Loucy (cell line): ENCODE measurements at regions not wholly inside any gene's neighbourhood (a gene's known extent, or its start where the extent isn't known, plus 50 kb on each side); places are given as distances from the start of the nearest gene placed in this dataset.

Source experiments
- H2AFZ ChIP-seq: fragments of 200-600 bp; sonication (generic); 2 replicates; pipeline ENCODE4 v1.6.0; 2016; ENCODE audit warnings: antibody characterized with exemption, mild to moderate bottlenecking, low read length, moderate library complexity
- H3F3A ChIP-seq: fragments of 200-600 bp; 2 replicates; pipeline ENCODE4 v1.6.0; 2016; ENCODE audit warnings: antibody characterized with exemption, low read depth, mild to moderate bottlenecking
- H3K27me3 ChIP-seq: fragments of 200-600 bp; sonication (generic); 2 replicates; pipeline ENCODE4 v1.6.1; 2014; ENCODE audit warnings: low read length, mild to moderate bottlenecking; ENCODE audit not compliant: insufficient read depth, poor library complexity, severe bottlenecking
- H3K36me3 ChIP-seq: fragments of 200-600 bp; sonication (generic); 2 replicates; pipeline ENCODE4 v1.6.1; 2016; ENCODE audit warnings: low read length; ENCODE audit not compliant: insufficient read depth
- H3K4me1 ChIP-seq: fragments of 200-600 bp; sonication (generic); 2 replicates; pipeline ENCODE4 v1.5.1; 2014; ENCODE audit warnings: low read length, mild to moderate bottlenecking; ENCODE audit not compliant: insufficient read depth, poor library complexity, severe bottlenecking
- H3K4me2 ChIP-seq: fragments of 200-600 bp; sonication (generic); 2 replicates; pipeline ENCODE4 v1.6.0; 2014; ENCODE audit warnings: antibody characterized with exemption, low read length, low read depth, mild to moderate bottlenecking; ENCODE audit not compliant: poor library complexity, severe bottlenecking
- H3K4me3 ChIP-seq: fragments of 200-600 bp; sonication (generic); 2 replicates; pipeline ENCODE4 v1.5.1; 2014; ENCODE audit warnings: low read length, mild to moderate bottlenecking, mixed read lengths; ENCODE audit not compliant: poor library complexity, severe bottlenecking
- H3K79me2 ChIP-seq: fragments of 200-600 bp; sonication (generic); 2 replicates; pipeline ENCODE4 v1.6.1; 2014; ENCODE audit warnings: low read length; ENCODE audit not compliant: insufficient read depth
- H3K9ac ChIP-seq: fragments of 200-600 bp; sonication (generic); 2 replicates; pipeline ENCODE4 v1.6.0; 2014; ENCODE audit warnings: mild to moderate bottlenecking, low read depth, low read length, moderate library complexity; ENCODE audit not compliant: poor library complexity, severe bottlenecking
- H3K9me2 ChIP-seq: fragments of 200-600 bp; sonication (generic); replicated peaks from 2 replicates; pipeline ENCODE4 v1.6.1; 2016; ENCODE audit warnings: low read depth, low read length, mixed read lengths
- H3K9me3 ChIP-seq: fragments of 200-600 bp; sonication (generic); 2 replicates; pipeline ENCODE4 v1.6.1; 2014; ENCODE audit warnings: mild to moderate bottlenecking, antibody characterized with exemption, low read length, low read depth; ENCODE audit not compliant: insufficient read depth
- H4K20me1 ChIP-seq: fragments of 200-600 bp; sonication (generic); 2 replicates; pipeline ENCODE4 v1.6.0; 2014; ENCODE audit warnings: antibody characterized with exemption, low read length, mild to moderate bottlenecking; ENCODE audit not compliant: insufficient read depth, poor library complexity, severe bottlenecking
- EZH2phosphoT487 ChIP-seq: fragments of 200-600 bp; IDR thresholded peaks from 2 replicates; pipeline ENCODE4 v1.6.1; 2018; ENCODE audit warnings: antibody characterized with exemption, mild to moderate bottlenecking, moderate library complexity, borderline replicate concordance
- TF ChIP-seq, protein P1 (sequence below): fragments of 200-600 bp; sonication (generic); conservative IDR thresholded peaks from 2 replicates; pipeline ENCODE4 v1.5.1; 2014; ENCODE audit warnings: mild to moderate bottlenecking, antibody characterized with exemption, low read length

GRCh38 chr18:39344487-39344886, 1778.9 kb upstream of the CELF4 start:
- H3K9me3 ChIP-seq, result no peaks in the 10 kb centered on the region
- no peaks in the 10 kb centered on the region for H3F3A ChIP-seq
- no peak overlapping the region for H2AFZ ChIP-seq
- H3K4me2 ChIP-seq, result no peak overlapping the region
- H3K9ac ChIP-seq, result no peak overlapping the region
- no peaks in the 10 kb centered on the region for H3K9me2 ChIP-seq
- no peaks in the 10 kb centered on the region for H4K20me1 ChIP-seq
- no peaks in the 10 kb centered on the region for H3K36me3 ChIP-seq
- H3K4me1 ChIP-seq, result no peaks in the 10 kb centered on the region
- H3K79me2 ChIP-seq, result no peaks in the 10 kb centered on the region
- no peak for TF ChIP-seq EZH2phosphoT487
- TF ChIP-seq, protein P1, sequence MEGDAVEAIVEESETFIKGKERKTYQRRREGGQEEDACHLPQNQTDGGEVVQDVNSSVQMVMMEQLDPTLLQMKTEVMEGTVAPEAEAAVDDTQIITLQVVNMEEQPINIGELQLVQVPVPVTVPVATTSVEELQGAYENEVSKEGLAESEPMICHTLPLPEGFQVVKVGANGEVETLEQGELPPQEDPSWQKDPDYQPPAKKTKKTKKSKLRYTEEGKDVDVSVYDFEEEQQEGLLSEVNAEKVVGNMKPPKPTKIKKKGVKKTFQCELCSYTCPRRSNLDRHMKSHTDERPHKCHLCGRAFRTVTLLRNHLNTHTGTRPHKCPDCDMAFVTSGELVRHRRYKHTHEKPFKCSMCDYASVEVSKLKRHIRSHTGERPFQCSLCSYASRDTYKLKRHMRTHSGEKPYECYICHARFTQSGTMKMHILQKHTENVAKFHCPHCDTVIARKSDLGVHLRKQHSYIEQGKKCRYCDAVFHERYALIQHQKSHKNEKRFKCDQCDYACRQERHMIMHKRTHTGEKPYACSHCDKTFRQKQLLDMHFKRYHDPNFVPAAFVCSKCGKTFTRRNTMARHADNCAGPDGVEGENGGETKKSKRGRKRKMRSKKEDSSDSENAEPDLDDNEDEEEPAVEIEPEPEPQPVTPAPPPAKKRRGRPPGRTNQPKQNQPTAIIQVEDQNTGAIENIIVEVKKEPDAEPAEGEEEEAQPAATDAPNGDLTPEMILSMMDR, result no peak
- no peak overlapping the region for H3K4me3 ChIP-seq
- H3K27me3 ChIP-seq, result no peaks in the 10 kb centered on the region

- TF ChIP-seq, protein P1, result no peak
- no peak for TF ChIP-seq EZH2phosphoT487
- no peak overlapping the region for H3K4me2 ChIP-seq
Measured at GRCh38 chr18:39341129-39341528, 1775.5 kb upstream of the CELF4 start.

DNA sequence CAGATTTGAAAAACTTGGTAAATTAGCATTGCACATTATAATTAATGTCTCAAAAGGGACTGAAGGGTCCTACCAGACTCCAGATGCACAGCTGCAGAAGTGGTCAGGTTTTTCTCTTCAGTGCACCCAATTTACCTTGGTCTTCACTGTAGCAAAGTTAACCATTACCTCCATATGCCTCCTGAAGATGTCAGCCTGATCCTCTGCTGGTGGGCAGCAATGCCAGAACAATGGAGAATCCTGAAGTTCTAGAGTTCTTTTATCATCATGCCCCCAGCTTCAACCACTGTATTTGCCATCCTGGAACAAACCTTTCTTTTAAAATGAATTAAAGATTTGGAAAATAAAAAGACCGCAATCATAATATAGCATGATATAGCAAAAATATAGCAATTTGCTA, 1774.8 kb upstream of the CELF4 start:
- Histone ChIP-seq H2AFZ (no peak overlapping the region), H3K27me3 (no peaks in the 10 kb centered on the region), H3K9ac (no peak overlapping the region), H3F3A (no peaks in the 10 kb centered on the region), H3K4me2 (no peak overlapping the region), H3K4me1 (no peaks in the 10 kb centered on the region), H3K36me3 (no peaks in the 10 kb centered on the region), H4K20me1 (no peaks in the 10 kb centered on the region), H3K79me2 (no peaks in the 10 kb centered on the region), H3K9me3 (no peaks in the 10 kb centered on the region), H3K4me3 (no peak overlapping the region), H3K9me2 (no peaks in the 10 kb centered on the region)
- TF ChIP-seq, protein P1, result no peak
- TF ChIP-seq EZH2phosphoT487, result no peak

More at GRCh38 chr18:39341129-39341528, 1775.5 kb upstream of the CELF4 start:
- Histone ChIP-seq H3K9ac (no peak overlapping the region), H3K9me2 (no peaks in the 10 kb centered on the region), H2AFZ (no peak overlapping the region), H3K27me3 (no peaks in the 10 kb centered on the region), H4K20me1 (no peaks in the 10 kb centered on the region), H3K9me3 (no peaks in the 10 kb centered on the region), H3K4me3 (no peak overlapping the region), H3K4me1 (no peaks in the 10 kb centered on the region), H3K79me2 (no peaks in the 10 kb centered on the region), H3K36me3 (no peaks in the 10 kb centered on the region), H3F3A (no peaks in the 10 kb centered on the region)
